Gastrocnemius medialis (tissue), 4 donors: ENCODE measurements at regions not wholly inside any gene's neighbourhood (a gene's known extent, or its start where the extent isn't known, plus 50 kb on each side); places are given as distances from the start of the nearest gene placed in this dataset.

Experiments used
- ATAC-seq, 2 donors: fragments of 150-250 bp; one replicate each; pipeline ENCODE4 v1.9.1; 2016
- DNase-seq, 2 donors: peaks; one replicate each; pipeline ENCODE4 v3.0.0-alpha.2; 2019
- H3K27ac ChIP-seq, 4 donors: fragments of 200-600 bp; sonication (generic); 1 replicate in 1 of 4; 2 replicates in 3 of 4; pipeline ENCODE4 v1.5.1; 2016 to 2018; ENCODE audit warnings: mild to moderate bottlenecking in 2 of 4, moderate library complexity in 1 of 4
- H3K27me3 ChIP-seq, 3 donors: fragments of 200-600 bp; sonication (generic) in 2 of 3; 1 replicate in 1 of 3; 2 replicates in 2 of 3; pipeline versions ENCODE4 v1.5.1 to v1.6.0; 2016 to 2019; ENCODE audit warnings: mild to moderate bottlenecking in 1 of 3, moderate library complexity in 1 of 3
- H3K36me3 ChIP-seq, 2 donors: fragments of 200-600 bp; sonication (generic) in 1 of 2; one replicate each; pipeline ENCODE4 v1.5.1; 2017 to 2018
- H3K4me1 ChIP-seq, 2 donors: fragments of 200-600 bp; sonication (generic) in 1 of 2; one replicate each; pipeline ENCODE4 v1.5.1; 2016 to 2017; ENCODE audit warnings: mild to moderate bottlenecking in 2 of 2
- H3K4me3 ChIP-seq, 4 donors: fragments of 200-600 bp; sonication (generic) in 3 of 4; 1 replicate in 1 of 4; 2 replicates in 3 of 4; pipeline ENCODE4 v1.5.1; 2016 to 2019; ENCODE audit warnings: mild to moderate bottlenecking in 2 of 4
- H3K9me3 ChIP-seq, 3 donors: fragments of 200-600 bp; sonication (generic) in 2 of 3; 1 replicate in 1 of 3; 2 replicates in 2 of 3; pipeline ENCODE4 v1.5.1; 2016 to 2019
- CTCF ChIP-seq, 5 experiments: fragments of 450-650 bp in 3 of 5; fragments of 200-600 bp in 2 of 5; sonication (generic) in 2 of 5; IDR thresholded peaks in 4 of 5; conservative IDR thresholded peaks in 1 of 5; 1 replicate in 4 of 5; 2 replicates in 1 of 5; pipeline ENCODE4 v1.5.1; 2016 to 2019; ENCODE audit warnings: antibody characterized with exemption in 5 of 5, mild to moderate bottlenecking in 3 of 5, moderate library complexity in 3 of 5
- POLR2A ChIP-seq, 2 donors: fragments of 450-650 bp; IDR thresholded peaks; one replicate each; pipeline ENCODE4 v1.6.1; 2017; ENCODE audit warnings: antibody characterized with exemption in 2 of 2, mild to moderate bottlenecking in 2 of 2, moderate library complexity in 2 of 2
- in situ Hi-C, 4 donors: fragments of 200-750 bp; cut with MboI; loops; one replicate each; pipeline versions ENCODE4 v1.15.0 to v1.8.0; 2017; ENCODE audit warnings: low sequenced_read_pairs in 4 of 4
- intact Hi-C: fragments of 100-400 bp; cut with DNase I; formaldehyde crosslinking; loops from one replicate; pipeline ENCODE4 v1.15.1; 2023; ENCODE audit warnings: low total_unique reads

GRCh38 chr1:38285807-38286530, 239.4 kb upstream of the POU3F1 start:
- peaks cover 0 to 3% (median 3%) of the 10 kb centered on the region in 3 donors for H3K27me3 ChIP-seq
- H3K9me3 ChIP-seq = no peaks in the 10 kb centered on the region
- H3K27ac ChIP-seq = no peak overlapping the region
- DNase-seq (no peak), ATAC-seq (no peak)
- no peaks in the 10 kb centered on the region for H3K4me1 ChIP-seq
- intact Hi-C loops (no loop called here), in situ Hi-C loops (no loop called here)
- TF ChIP-seq CTCF (IDR thresholded peaks at IDR 0.05 in 4 of 5, conservative IDR thresholded peaks at IDR 0.05 in 1 of 5) = no peak
- no peak for TF ChIP-seq POLR2A (IDR thresholded peaks at IDR 0.05)
- H3K36me3 ChIP-seq = no peaks in the 10 kb centered on the region
- no peak overlapping the region for H3K4me3 ChIP-seq

- in situ Hi-C loops = no loop called here
- no peak for TF ChIP-seq CTCF (IDR thresholded peaks at IDR 0.05 in 4 of 5, conservative IDR thresholded peaks at IDR 0.05 in 1 of 5)
- no peak for TF ChIP-seq POLR2A (IDR thresholded peaks at IDR 0.05)
- Histone ChIP-seq H3K4me3 (no peak overlapping the region), H3K27ac (no peak overlapping the region), H3K27me3 (peaks cover 0 to 3% (median 3%) of the 10 kb centered on the region in 3 donors), H3K4me1 (no peaks in the 10 kb centered on the region), H3K36me3 (no peaks in the 10 kb centered on the region), H3K9me3 (no peaks in the 10 kb centered on the region)
- ATAC-seq (no peak), DNase-seq (no peak)
- intact Hi-C loops = no loop called here
These were observed 238.4 kb upstream of the POU3F1 start for GRCh38 chr1:38284953-38285352.

DNA sequence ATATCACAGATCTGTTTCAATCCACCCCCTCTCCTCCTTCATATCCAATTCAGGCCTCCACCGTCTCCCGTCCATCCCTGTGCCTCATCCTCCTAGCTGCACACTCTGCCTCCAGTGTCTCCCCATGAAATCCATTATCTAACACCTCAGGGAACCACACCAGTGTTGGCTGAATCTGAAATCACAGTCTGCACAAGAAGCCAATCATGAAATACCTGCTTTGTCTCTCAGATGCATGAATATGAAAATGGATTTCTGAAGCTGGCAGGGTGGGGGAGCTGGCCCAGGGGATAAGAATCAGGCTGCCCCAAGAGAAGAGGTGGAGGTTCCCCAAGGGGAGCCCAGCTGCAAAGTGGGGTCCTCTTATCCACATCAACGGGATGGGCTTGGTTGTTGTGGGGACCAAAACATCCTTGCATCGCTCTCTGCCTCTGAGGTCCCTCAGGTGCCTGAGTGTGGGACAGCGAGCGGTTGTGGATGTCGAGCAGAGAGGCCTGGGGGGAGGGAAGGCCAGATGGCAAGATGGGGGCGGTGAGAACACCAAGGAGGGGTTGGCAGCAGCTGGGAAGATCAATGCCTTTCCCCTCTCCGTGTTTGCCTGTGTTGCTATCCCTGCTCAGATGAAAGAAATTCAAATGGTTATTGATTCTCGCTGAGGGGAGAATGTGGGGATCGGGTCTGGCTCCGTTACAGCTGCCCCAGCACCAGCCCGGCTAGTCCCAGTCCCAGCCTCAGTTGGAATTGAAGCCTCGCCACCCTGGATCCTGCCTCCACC, 237.3 kb upstream of the POU3F1 start:
- intact Hi-C loops = no loop called here
- TF ChIP-seq CTCF (IDR thresholded peaks at IDR 0.05 in 4 of 5, conservative IDR thresholded peaks at IDR 0.05 in 1 of 5) (no peak), POLR2A (IDR thresholded peaks at IDR 0.05) (no peak)
- H3K9me3 ChIP-seq = peaks cover 0 to 9% (median 0%) of the 10 kb centered on the region in 3 donors
- H3K27ac ChIP-seq = no peak overlapping the region
- no peak for ATAC-seq
- H3K36me3 ChIP-seq = no peaks in the 10 kb centered on the region
- no peak overlapping the region for H3K4me3 ChIP-seq
- H3K4me1 ChIP-seq = no peaks in the 10 kb centered on the region
- in situ Hi-C loops = no loop called here
- peaks cover 0 to 3% (median 3%) of the 10 kb centered on the region in 3 donors for H3K27me3 ChIP-seq
- no peak for DNase-seq

DNA sequence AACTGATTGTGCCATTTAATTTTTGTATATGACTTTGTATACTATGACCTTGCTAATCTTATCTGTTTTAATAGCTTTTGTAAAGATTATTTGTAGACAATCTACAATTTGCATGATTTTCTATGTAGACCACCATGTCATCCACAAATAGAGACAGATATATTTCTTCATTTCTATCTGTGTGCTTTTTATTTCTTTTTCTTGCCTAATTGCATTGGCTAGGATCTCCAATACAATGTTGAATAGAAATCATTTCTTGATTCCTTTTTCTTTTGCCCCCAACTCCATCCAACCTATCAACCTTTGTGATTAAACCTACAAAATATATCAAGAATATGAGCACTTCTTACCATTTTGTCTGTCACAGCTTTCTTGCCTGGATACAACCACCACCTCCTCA, 232.6 kb upstream of the POU3F1 start:
- Histone ChIP-seq H3K9me3 (peaks cover 0 to 9% (median 0%) of the 10 kb centered on the region in 3 donors), H3K27me3 (peaks cover 0 to 3% (median 3%) of the 10 kb centered on the region in 3 donors), H3K4me1 (no peaks in the 10 kb centered on the region), H3K4me3 (peak overlapping the region in 1 of 4 donors; percentile 6), H3K36me3 (no peaks in the 10 kb centered on the region), H3K27ac (no peak overlapping the region)
- intact Hi-C loops (no loop called here), in situ Hi-C loops (no loop called here)
- DNase-seq (no peak), ATAC-seq (no peak)
- TF ChIP-seq CTCF (IDR thresholded peaks at IDR 0.05 in 4 of 5, conservative IDR thresholded peaks at IDR 0.05 in 1 of 5) (no peak), POLR2A (IDR thresholded peaks at IDR 0.05) (no peak)
